Activated T-helper 17 cell treated with anti-CD3 and anti-CD28 coated beads, Interleukin-2, amount 50 U/mL, for 72 hours (primary cell): ENCODE measurements at regions not wholly inside any gene's neighbourhood (a gene's known extent, or its start where the extent isn't known, plus 50 kb on each side); places are given as distances from the start of the nearest gene placed in this dataset.

ENCODE experiments used
- ATAC-seq: fragments of 150-1000 bp; cut with Tn5 transposase; replicated peaks from 2 replicates; pipeline ENCODE4 v1.10.0; 2021; ENCODE audit warnings: mild to moderate bottlenecking, moderate library complexity
- H3K27ac Mint-ChIP-seq: one replicate; pipeline ENCODE4 v1.8.0; 2022; ENCODE audit warnings: mixed read lengths
- H3K27me3 Mint-ChIP-seq: one replicate; pipeline ENCODE4 v1.8.0; 2022; ENCODE audit warnings: mixed read lengths
- H3K36me3 Mint-ChIP-seq: one replicate; pipeline ENCODE4 v1.8.0; 2022; ENCODE audit warnings: low read depth, mild to moderate bottlenecking, mixed read lengths
- H3K4me1 Mint-ChIP-seq: one replicate; pipeline ENCODE4 v1.8.0; 2022; ENCODE audit warnings: mixed read lengths
- H3K4me3 Mint-ChIP-seq: one replicate; pipeline ENCODE4 v1.8.0; 2022; ENCODE audit warnings: mild to moderate bottlenecking, mixed read lengths
- H3K9me3 Mint-ChIP-seq: one replicate; pipeline ENCODE4 v1.8.0; 2022; ENCODE audit warnings: mixed read lengths

DNA sequence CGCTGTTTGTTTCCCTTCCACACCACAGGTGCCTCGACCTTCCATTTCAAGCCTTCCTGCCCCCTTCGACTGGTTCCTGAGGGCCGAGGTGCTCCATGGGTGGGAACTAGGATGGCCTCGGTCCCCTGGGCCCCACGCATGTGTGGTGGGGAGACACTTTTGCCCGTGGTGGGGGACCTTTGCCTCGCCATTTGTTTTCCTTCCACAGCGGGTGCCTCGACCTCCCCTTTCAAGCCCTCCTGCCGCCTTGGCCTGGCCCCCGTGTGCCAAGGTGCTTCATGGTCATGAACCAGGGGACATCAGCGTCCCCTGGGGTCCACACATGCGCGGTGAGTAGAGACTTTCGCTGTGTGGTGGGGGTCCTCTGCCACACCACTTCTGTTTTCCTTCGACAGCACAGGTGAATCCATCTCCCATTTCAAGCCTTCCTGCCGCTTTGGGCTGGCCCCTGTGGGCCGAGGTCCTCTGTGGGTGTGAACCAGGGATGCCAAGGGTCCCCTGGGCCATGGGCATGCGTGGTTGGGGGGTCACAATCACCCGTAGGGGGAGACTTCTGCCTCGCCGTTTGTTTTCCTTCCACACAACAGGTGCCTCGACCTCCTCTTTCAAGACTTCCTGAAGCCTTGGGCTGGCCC, 364.4 kb downstream of the ALG10 start:
- no peaks in the 10 kb centered on the region for H3K27me3 Mint-ChIP-seq
- H3K27ac Mint-ChIP-seq: no peak overlapping the region
- ATAC-seq: no peak
- H3K36me3 Mint-ChIP-seq: no peaks in the 10 kb centered on the region
- no peaks in the 10 kb centered on the region for H3K4me1 Mint-ChIP-seq
- no peak overlapping the region for H3K4me3 Mint-ChIP-seq
- peaks cover 12% of the 10 kb centered on the region for H3K9me3 Mint-ChIP-seq

DNA sequence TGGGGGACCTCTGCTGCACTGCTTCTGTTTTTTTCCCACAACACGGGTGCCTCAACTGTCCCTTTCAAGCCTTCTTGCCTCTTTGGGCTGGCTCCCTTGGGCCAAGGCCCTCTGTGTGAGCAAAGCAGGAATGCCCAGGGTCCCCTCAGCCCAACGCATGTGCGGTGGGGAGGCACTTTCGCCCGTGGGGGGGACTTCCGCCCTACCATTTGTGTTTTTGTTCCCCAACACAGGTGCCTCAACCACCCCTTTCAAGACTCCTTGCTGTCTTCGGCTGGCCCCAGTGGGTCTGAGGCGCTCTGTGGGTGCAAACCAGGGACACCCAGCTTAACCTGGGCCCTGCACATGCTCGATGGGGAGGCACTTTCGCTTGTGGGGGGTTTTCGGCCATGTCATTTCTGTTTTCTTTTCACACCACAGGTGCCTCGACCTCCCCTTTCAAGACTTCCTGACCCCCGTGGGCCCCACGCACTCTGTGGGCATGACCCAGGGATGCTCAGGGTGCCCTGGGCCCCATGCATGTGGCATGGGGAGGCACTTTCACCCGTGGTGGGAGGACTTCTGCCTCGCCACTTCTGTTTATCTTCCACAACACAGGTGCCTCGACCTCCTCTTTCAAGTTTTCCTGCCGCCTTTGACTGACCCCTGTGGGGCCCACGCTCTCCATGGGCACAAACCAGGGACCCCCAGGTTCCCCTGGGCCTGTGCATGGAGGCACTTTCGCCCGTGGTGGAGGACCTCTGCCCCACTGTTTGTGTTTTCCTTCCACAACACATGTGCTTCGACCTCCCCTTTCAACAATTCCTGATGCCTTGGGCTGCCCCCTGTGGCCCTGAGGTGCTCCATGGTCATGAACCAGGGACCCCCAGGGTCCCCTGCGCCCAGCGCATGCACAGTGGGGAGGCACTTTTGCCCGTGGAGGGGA, 365.7 kb downstream of the ALG10 start:
- Mint-ChIP-seq H3K4me1 (no peaks in the 10 kb centered on the region), H3K4me3 (no peak overlapping the region), H3K27ac (no peak overlapping the region), H3K9me3 (peaks cover 17% of the 10 kb centered on the region), H3K27me3 (no peaks in the 10 kb centered on the region), H3K36me3 (no peaks in the 10 kb centered on the region)
- ATAC-seq: no peak

DNA sequence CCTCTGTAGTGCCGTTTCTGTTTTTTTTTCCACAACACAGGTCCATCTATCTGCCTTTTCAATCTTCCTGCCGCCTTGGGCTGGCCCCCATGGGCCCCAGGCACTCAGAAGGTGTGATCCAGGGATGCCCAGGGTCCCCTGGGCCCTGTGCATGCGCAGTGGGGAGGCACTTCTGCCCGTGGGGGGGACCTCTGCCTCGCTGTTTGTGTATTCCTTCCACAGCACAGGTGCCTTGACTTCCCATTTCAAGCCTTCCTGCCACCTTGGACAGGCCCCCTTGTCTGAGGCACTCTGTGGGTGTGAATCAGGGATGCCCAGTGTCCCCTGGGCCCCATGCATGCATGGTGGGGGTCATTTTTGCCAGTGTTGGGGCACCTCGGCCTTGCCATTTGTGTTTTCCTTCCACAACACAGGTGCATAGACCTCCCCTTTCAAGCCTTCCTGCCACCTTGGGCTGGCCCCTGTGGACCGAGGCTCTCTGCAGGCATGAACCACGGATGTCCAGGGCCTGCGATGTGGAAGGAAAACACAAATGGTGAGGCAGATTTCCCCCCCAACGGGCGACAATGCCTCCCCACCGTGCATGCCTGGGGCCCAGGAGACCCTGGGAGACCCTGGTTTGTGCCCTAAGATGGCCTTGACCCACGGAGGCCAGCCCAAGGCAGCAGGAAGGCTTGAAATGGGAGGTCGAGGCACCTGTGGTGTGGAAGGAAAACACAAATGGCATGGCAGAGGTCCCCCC, 366.5 kb downstream of the ALG10 start:
- no peak overlapping the region for H3K4me3 Mint-ChIP-seq
- no peaks in the 10 kb centered on the region for H3K4me1 Mint-ChIP-seq
- H3K36me3 Mint-ChIP-seq: no peaks in the 10 kb centered on the region
- no peaks in the 10 kb centered on the region for H3K27me3 Mint-ChIP-seq
- no peak for ATAC-seq
- H3K27ac Mint-ChIP-seq: no peak overlapping the region
- peaks cover 17% of the 10 kb centered on the region for H3K9me3 Mint-ChIP-seq

DNA sequence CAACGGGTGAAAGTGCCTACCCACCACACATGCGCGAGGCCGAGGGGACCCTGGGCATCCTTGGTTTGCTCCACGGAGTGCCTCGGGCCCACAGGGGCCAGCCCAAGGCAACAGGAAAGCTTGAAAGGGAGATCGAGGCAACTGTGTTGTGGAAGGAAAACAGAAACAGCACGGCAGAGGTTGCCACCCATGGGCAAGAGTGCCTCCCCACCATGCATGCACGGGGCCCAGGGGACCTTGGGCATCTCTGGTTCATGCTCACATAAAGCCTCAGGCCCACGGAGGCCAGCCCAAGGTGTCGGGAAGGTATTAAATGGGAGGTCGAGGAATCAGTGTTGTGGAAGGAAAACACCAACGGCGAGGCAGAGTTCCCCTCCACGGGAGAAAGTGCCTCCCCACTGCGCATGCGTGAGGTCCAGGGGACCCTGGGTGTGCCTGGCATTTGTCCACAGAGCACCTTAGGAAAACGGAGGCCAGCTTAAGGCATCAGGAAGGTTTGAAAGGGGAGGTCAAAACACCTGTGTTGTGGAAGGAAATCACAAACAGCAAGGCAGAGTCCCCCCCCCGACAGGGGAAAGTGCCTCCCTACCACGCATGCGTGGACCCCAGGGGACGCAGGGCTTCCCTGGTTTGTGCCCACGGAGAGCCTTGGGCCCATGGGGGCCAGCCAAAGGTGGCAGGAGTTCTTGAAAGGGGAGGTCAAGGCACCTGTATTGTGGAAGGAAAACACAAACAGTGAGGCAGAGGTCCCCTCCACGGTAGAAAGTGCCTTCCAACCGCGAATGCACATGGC, 367.3 kb downstream of the ALG10 start:
- H3K27ac Mint-ChIP-seq: no peak overlapping the region
- peaks cover 17% of the 10 kb centered on the region for H3K9me3 Mint-ChIP-seq
- H3K36me3 Mint-ChIP-seq: no peaks in the 10 kb centered on the region
- H3K4me1 Mint-ChIP-seq: no peaks in the 10 kb centered on the region
- H3K27me3 Mint-ChIP-seq: no peaks in the 10 kb centered on the region
- ATAC-seq: no peak
- no peak overlapping the region for H3K4me3 Mint-ChIP-seq

DNA sequence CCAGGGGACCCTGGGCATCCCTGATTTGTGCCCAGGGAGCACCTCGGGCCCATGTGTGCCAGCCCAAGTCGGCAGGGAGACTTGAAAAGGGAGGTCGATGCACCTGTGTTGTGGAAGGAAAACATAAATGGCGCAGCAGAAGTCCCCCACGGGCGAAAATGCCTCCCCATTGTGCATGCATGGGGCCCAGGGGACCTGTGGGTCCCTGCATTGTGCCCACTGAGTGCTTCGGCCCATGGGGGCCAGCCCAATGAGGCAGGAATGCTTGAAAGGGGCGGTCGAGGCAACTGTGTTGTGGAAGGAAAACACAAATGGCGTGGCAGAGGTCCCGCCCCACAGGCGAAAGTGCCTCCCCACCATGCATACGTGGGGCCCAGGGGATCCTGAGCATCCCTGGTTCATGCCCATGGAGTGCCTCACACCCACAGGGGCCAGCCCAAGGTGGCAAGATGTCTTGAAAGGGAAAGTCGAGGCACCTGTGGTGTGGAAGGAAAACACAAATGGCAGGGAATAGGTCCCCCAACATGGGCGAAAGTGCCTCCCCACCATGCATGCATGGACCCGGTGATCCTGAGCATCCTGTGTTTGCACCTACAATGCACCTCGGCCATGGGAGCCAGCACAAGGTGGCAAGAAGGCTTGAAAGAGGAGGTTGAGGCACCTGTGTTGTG, 368.0 kb downstream of the ALG10 start:
- H3K27ac Mint-ChIP-seq: no peak overlapping the region
- H3K36me3 Mint-ChIP-seq: no peaks in the 10 kb centered on the region
- H3K9me3 Mint-ChIP-seq: peaks cover 14% of the 10 kb centered on the region
- no peaks in the 10 kb centered on the region for H3K4me1 Mint-ChIP-seq
- H3K4me3 Mint-ChIP-seq: no peak overlapping the region
- ATAC-seq: no peak
- H3K27me3 Mint-ChIP-seq: no peaks in the 10 kb centered on the region

DNA sequence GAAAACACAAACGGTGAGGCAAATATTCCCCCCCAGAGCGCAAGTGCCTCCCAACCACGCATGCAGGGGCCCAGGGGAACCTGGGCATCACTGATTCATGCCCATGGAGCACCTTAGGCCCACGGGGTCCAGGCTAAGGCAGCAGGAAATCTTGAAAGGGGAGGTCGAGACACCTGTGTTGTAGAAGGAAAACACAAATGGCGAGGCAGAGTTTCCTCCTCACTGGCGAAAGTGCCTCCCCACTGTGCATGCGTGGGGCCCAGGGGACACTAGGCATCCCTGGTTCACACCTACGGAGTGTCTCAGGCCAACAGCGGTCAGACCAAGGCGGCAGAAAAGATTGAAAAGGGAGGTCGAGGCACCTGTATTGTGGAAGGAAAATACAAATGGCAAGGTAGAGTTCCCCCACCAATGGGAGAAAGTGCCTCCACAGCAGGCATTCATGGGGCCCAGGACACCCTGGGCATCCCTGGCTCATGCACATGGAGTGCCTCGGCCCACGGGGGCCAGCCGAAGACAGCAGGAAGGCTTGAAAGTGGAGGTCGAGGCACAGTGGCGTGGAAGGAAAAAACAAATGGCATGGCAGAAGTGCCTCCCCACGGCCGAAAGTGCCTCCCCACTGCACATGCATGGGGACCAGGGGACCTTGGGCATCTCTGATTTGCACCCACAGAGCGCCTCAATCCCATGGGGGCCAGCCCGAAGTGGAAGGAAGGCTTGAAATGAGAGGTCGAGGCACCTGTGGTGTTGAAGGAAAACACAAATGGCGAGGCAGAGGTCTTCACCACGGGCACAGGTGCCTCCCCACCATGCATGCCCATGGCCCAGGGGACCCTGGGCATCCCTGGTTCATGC, 368.8 kb downstream of the ALG10 start:
- Mint-ChIP-seq H3K27me3 (no peaks in the 10 kb centered on the region), H3K9me3 (peaks cover 13% of the 10 kb centered on the region), H3K4me3 (no peak overlapping the region), H3K4me1 (no peaks in the 10 kb centered on the region), H3K27ac (no peak overlapping the region), H3K36me3 (no peaks in the 10 kb centered on the region)
- ATAC-seq: no peak

DNA sequence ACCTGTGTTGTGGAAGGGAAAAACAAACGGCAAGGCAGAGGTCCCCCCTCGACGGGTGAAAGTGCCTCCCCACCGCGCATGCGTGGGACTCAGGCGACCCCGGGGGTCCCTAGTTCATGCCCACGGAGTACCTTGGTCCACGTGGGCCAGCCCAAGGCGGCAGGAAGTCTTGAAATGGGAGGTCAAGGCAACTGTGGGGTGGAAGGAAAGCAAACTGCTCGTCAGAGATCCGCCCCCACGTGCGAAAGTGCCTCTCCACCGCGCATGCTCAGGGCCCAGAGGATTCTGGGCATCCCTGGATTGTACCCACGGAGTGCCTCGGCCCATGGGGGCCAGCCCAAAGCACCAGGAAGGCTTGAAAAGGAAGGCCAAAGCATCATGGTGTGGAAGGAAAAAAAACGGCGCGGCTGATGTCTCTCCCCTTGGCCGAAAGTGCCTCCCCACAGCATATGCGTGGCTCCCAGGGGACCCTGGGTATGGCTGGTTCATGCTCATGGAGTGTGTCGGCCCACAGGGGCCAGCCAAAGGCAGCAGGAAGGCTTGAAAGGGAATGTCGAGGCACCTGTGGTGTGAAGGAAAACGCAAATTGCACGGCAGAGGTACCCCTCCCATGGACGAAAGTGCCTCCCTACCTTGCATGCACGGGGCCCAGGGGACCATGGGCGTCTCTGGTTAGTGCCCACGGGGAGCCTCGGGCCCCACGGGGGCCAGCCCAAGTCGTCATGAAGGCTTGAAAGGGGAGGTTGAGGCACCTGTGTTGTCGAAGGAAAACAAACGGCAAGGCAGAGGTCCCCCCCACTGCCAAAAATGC, 369.7 kb downstream of the ALG10 start:
- H3K36me3 Mint-ChIP-seq: no peaks in the 10 kb centered on the region
- H3K27me3 Mint-ChIP-seq: no peaks in the 10 kb centered on the region
- H3K27ac Mint-ChIP-seq: no peak overlapping the region
- no peak for ATAC-seq
- H3K4me1 Mint-ChIP-seq: no peaks in the 10 kb centered on the region
- H3K4me3 Mint-ChIP-seq: no peak overlapping the region
- peaks cover 18% of the 10 kb centered on the region for H3K9me3 Mint-ChIP-seq

DNA sequence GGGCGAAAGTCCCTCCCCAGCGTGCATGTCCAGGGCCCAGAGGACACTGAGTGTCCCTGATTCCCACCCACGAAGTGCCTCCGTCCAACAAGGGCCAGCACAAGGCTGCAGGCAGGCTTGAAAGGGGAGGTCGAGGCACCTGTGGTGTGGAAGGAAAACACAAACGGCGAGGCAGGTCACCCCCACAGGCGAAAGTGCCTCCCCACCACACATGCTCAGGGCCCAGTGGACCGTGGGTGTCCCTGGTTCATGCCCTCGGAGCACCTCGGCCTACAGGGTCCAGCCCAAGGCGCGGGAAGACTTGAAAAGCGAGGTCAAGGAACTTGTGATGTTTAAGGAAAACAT, 370.4 kb downstream of the ALG10 start:
- no peak for ATAC-seq
- H3K4me3 Mint-ChIP-seq: no peak overlapping the region
- H3K36me3 Mint-ChIP-seq: no peaks in the 10 kb centered on the region
- H3K9me3 Mint-ChIP-seq: peaks cover 18% of the 10 kb centered on the region
- no peaks in the 10 kb centered on the region for H3K27me3 Mint-ChIP-seq
- H3K27ac Mint-ChIP-seq: no peak overlapping the region
- no peaks in the 10 kb centered on the region for H3K4me1 Mint-ChIP-seq

DNA sequence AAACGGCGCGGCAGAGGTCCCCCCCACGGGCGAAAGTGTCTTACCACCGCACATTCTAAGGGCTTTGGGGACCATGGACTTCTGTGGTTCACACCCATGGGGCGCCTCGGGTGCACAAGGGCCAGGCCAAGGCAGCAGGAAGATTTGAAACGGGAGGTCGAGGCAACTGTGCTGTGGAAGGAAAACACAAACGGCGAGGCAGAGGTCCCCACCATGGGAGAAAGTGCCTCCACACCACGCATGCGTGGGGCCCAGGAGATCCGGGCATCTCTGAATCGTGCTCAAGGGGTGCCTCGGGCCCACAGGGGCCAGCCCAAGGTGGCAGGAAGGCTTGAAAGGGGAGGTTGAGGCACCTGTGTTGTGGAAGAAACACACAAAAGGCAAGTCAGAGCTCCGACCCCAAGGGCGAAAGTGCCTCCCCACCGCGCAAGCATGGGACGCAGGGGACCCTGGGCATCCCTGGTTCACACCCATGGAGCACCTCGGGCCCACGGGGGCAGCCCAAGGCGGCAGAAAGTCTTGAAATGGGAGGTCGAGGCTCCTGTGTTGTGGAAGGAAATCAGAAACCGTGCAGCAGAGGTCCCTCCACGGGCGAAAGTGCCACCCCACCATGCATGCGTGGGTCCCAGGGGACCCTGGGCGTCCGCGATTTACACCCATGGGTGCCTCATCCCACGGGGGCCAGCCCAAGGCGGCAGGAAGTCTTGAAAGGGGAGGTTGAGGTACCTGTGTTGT, 371.0 kb downstream of the ALG10 start:
- no peak for ATAC-seq
- Mint-ChIP-seq H3K36me3 (no peaks in the 10 kb centered on the region), H3K4me3 (no peak overlapping the region), H3K27me3 (no peaks in the 10 kb centered on the region), H3K9me3 (peaks cover 18% of the 10 kb centered on the region), H3K4me1 (no peaks in the 10 kb centered on the region), H3K27ac (no peak overlapping the region)

DNA sequence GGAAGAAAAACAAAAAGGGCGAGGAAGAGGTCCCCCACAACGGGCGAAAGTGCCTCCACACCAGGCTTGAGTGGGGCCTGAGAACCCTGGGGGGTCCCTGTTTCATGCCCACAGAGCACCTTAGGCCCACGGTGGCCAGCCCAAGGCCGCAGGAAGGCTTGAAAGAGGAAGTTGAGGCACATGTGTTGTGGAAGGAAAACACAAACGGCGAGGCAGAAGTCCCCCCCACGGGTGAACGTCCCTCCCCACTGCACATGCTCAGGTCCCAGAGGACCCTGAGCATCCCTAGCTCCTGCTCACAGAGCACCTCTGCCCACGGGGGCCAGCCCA, 371.5 kb downstream of the ALG10 start:
- H3K9me3 Mint-ChIP-seq: peaks cover 18% of the 10 kb centered on the region
- ATAC-seq: no peak
- H3K36me3 Mint-ChIP-seq: no peaks in the 10 kb centered on the region
- no peaks in the 10 kb centered on the region for H3K4me1 Mint-ChIP-seq
- no peaks in the 10 kb centered on the region for H3K27me3 Mint-ChIP-seq
- H3K4me3 Mint-ChIP-seq: no peak overlapping the region
- no peak overlapping the region for H3K27ac Mint-ChIP-seq

DNA sequence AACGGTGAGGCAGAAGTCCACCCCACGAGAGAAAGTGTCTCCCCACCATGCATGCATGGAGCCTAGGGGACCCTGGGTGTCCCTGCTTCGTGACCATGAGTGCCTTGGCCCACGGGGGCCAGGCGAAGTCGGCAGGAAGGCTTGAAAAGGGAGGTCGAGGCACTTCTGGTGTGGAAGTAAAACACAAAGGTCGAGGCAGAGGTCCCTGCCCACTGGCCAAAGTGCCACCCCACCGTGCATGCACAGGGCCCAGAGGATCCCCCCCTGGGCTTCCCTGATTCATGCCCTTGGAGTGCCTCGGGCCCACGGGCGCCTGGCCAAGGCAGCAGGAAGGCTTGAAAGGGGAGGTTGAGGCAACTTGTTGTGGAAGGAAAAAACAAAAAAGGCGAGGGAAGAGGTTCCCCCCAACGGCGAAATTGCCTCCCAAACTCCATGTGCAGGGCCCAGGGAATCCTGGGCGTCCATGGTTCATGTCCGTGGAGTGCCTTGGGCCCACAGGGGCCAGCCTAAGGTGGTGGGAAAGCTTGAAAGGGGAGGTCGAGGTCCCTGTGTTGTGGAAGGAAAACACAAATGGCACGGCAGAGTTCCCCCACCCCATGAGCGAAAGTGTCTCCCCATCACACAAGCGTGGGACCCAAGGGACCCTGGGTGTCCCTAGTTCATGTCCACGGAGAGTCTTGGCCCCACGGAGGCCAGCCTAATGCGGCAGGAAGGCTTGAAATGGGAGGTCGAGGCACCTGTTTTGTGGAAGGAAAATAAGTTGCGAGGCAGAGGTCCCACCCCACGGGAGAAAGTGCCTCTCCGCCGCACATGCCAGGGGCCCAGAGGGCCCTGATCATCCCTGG, 372.1 kb downstream of the ALG10 start:
- Mint-ChIP-seq H3K4me3 (no peak overlapping the region), H3K36me3 (no peaks in the 10 kb centered on the region), H3K9me3 (peaks cover 17% of the 10 kb centered on the region), H3K27ac (no peak overlapping the region), H3K4me1 (no peaks in the 10 kb centered on the region), H3K27me3 (no peaks in the 10 kb centered on the region)
- no peak for ATAC-seq
